H1 (cell line): ENCODE measurements at regions not wholly inside any gene's neighbourhood (a gene's known extent, or its start where the extent isn't known, plus 50 kb on each side); places are given as distances from the start of the nearest gene placed in this dataset.

Source experiments
- CTCF ChIA-PET: fragments of 300-600 bp; sonication (Branson Sonifier 250); formaldehyde crosslinking; loops from one replicate; lab custom pipeline; 2021; ENCODE audit not compliant: partially characterized antibody; lab: Charles Lee
- POLR2A ChIA-PET: fragments of 300-600 bp; sonication (Branson Sonifier 250); formaldehyde crosslinking; loops from one replicate; lab custom pipeline; 2021; ENCODE audit warnings: inconsistent platforms; ENCODE audit not compliant: partially characterized antibody; lab: Charles Lee
- DNase-seq, 2 experiments: peaks; one replicate each; pipeline versions ENCODE4 v3.0.0 to v3.0.0-alpha.2; 2010 to 2022; ENCODE audit warnings: low spot score in 2 of 2, low read depth in 1 of 2, mixed read lengths in 1 of 2
- FAIRE-seq: peaks from 2 replicates; lab custom pipeline; 2011; peaks lifted over from hg19 to GRCh38; lab: Jason Lieb, UNC
- H2AFZ ChIP-seq: 2 replicates; pipeline ENCODE4 v1.8.1; 2012; ENCODE audit warnings: low read length, inconsistent platforms
- H2AK5ac ChIP-seq: 2 replicates; pipeline ENCODE4 v1.6.1; 2013; ENCODE audit warnings: low read depth, low read length
- H2BK120ac ChIP-seq: replicated peaks from 2 replicates; pipeline ENCODE3; 2013; ENCODE audit warnings: low read depth, low read length, inconsistent platforms
- H2BK12ac ChIP-seq: 2 replicates; pipeline ENCODE4 v1.6.1; 2013; ENCODE audit warnings: low read depth, low read length
- H2BK15ac ChIP-seq: 2 replicates; pipeline ENCODE4 v1.6.1; 2013; ENCODE audit warnings: low read length
- H2BK20ac ChIP-seq: 2 replicates; pipeline ENCODE4 v1.6.1; 2013; ENCODE audit warnings: low read length
- H2BK5ac ChIP-seq: 2 replicates; pipeline ENCODE4 v1.6.1; 2013; ENCODE audit warnings: low read depth, low read length
- H3K14ac ChIP-seq: 2 replicates; pipeline ENCODE4 v1.6.1; 2013; ENCODE audit warnings: inconsistent platforms; ENCODE audit not compliant: insufficient read length
- H3K18ac ChIP-seq: 2 replicates; pipeline ENCODE4 v1.6.1; 2013; ENCODE audit warnings: low read length; ENCODE audit errors: extremely low read depth
- H3K23ac ChIP-seq: 2 replicates; pipeline ENCODE4 v1.6.1; 2013; ENCODE audit warnings: inconsistent platforms; ENCODE audit not compliant: insufficient read length
- H3K23me2 ChIP-seq: 2 replicates; pipeline ENCODE4 v1.6.1; 2013; ENCODE audit warnings: low read depth, low read length
- H3K27ac ChIP-seq: 2 replicates; pipeline ENCODE4 v1.6.1; 2011; ENCODE audit warnings: low read depth, low read length, inconsistent platforms
- H3K27me3 ChIP-seq, 4 experiments: replicated peaks in 1 of 4; 1 replicate in 1 of 4; 2 replicates in 3 of 4; pipeline versions ENCODE4 v1.6.1 to v1.8.1; 2011 to 2013; ENCODE audit warnings: low read length in 3 of 4, mild to moderate bottlenecking in 3 of 4, inconsistent platforms in 2 of 4, mixed read lengths in 2 of 4, moderate library complexity in 1 of 4; ENCODE audit not compliant: control insufficient read depth in 3 of 4, insufficient read depth in 3 of 4; ENCODE audit errors: extremely low read depth in 1 of 4
- H3K36me3 ChIP-seq, 4 experiments: 2 replicates each; pipeline versions ENCODE4 v1.6.1 to v1.8.1; 2011 to 2013; ENCODE audit warnings: mild to moderate bottlenecking in 4 of 4, low read length in 3 of 4, moderate library complexity in 2 of 4, control low read depth in 1 of 4, inconsistent platforms in 1 of 4; ENCODE audit not compliant: insufficient read depth in 4 of 4, control insufficient read depth in 2 of 4
- H3K4ac ChIP-seq: replicated peaks from 2 replicates; pipeline ENCODE3; 2013; ENCODE audit warnings: low read length, low read depth, mixed read lengths, inconsistent platforms; ENCODE audit not compliant: insufficient read length
- H3K4me1 ChIP-seq, 4 experiments: replicated peaks in 1 of 4; 1 replicate in 1 of 4; 2 replicates in 3 of 4; pipeline versions ENCODE4 v1.6.1 to v1.8.1; 2011 to 2013; ENCODE audit warnings: low read length in 3 of 4, inconsistent platforms in 2 of 4, mixed read lengths in 1 of 4; ENCODE audit not compliant: insufficient read depth in 4 of 4, control insufficient read depth in 3 of 4
- H3K4me2 ChIP-seq, 2 experiments: 2 replicates each; pipeline versions ENCODE4 v1.6.1 to v1.8.1; 2011 to 2013; ENCODE audit warnings: low read depth in 2 of 2, low read length in 2 of 2, control low read depth in 1 of 2, inconsistent platforms in 1 of 2, mild to moderate bottlenecking in 1 of 2; ENCODE audit not compliant: insufficient read depth in 1 of 2
- H3K4me3 ChIP-seq, 4 experiments: fragments of 200-600, 300-600 bp in 1 of 4; sonication (generic), shearing (Covaris generic), sonication (Bioruptor Twin) in 1 of 4; 2 replicates each; pipeline versions ENCODE4 v1.5.1 to v1.8.1; 2011 to 2016; ENCODE audit warnings: low read length in 4 of 4, low read depth in 3 of 4, control low read depth in 2 of 4, inconsistent platforms in 2 of 4, mild to moderate bottlenecking in 2 of 4, mixed read lengths in 1 of 4, moderate library complexity in 1 of 4; ENCODE audit not compliant: insufficient read depth in 2 of 4; ENCODE audit errors: extremely low read depth in 1 of 4
- H3K56ac ChIP-seq: replicated peaks from 2 replicates; pipeline ENCODE3; 2013; ENCODE audit warnings: low read depth, mild to moderate bottlenecking, mixed read lengths, low read length, inconsistent platforms; ENCODE audit not compliant: insufficient read length
- H3K79me1 ChIP-seq: 2 replicates; pipeline ENCODE4 v1.6.1; 2013; ENCODE audit warnings: low read depth, low read length, control low read depth
- H3K79me2 ChIP-seq, 2 experiments: 2 replicates each; pipeline versions ENCODE4 v1.6.1 to v1.8.1; 2012 to 2013; ENCODE audit warnings: low read length in 2 of 2, mild to moderate bottlenecking in 2 of 2, inconsistent platforms in 1 of 2; ENCODE audit not compliant: insufficient read depth in 2 of 2, control insufficient read depth in 1 of 2
- H3K9ac ChIP-seq, 4 experiments: replicated peaks in 1 of 4; 1 replicate in 1 of 4; 2 replicates in 3 of 4; pipeline versions ENCODE4 v1.6.1 to v1.8.1; 2011 to 2013; ENCODE audit warnings: low read depth in 3 of 4, low read length in 3 of 4, control low read depth in 2 of 4, mild to moderate bottlenecking in 2 of 4, moderate library complexity in 2 of 4, inconsistent platforms in 1 of 4; ENCODE audit errors: extremely low read depth in 1 of 4
- H3K9me3 ChIP-seq, 2 experiments: 2 replicates each; pipeline versions ENCODE4 v1.6.1 to v1.8.1; 2012 to 2013; ENCODE audit warnings: mild to moderate bottlenecking in 2 of 2, moderate library complexity in 2 of 2, control low read depth in 1 of 2, inconsistent platforms in 1 of 2, low read depth in 1 of 2, low read length in 1 of 2, mixed read lengths in 1 of 2; ENCODE audit not compliant: insufficient read depth in 2 of 2
- H4K20me1 ChIP-seq, 2 experiments: replicated peaks in 1 of 2; 2 replicates each; pipeline versions ENCODE3 to v1.8.1; 2011 to 2013; ENCODE audit warnings: inconsistent platforms in 2 of 2, low read length in 2 of 2, mild to moderate bottlenecking in 1 of 2; ENCODE audit not compliant: insufficient read depth in 2 of 2, control insufficient read depth in 1 of 2
- H4K5ac ChIP-seq: 2 replicates; pipeline ENCODE4 v1.6.1; 2013; ENCODE audit warnings: low read length, low read depth, mixed read lengths, inconsistent platforms; ENCODE audit not compliant: insufficient read length
- H4K8ac ChIP-seq: 2 replicates; pipeline ENCODE4 v1.8.0; 2013; ENCODE audit warnings: mild to moderate bottlenecking, moderate library complexity, low read length, inconsistent platforms; ENCODE audit not compliant: insufficient read depth; ENCODE audit errors: extremely low read depth
- H4K91ac ChIP-seq: replicated peaks from 2 replicates; pipeline ENCODE3; 2013; ENCODE audit warnings: low read length, mixed read lengths, inconsistent platforms; ENCODE audit not compliant: insufficient read length
- CBX5 ChIP-seq: fragments of 300-800, 300-1000 bp; sonication (generic); IDR thresholded peaks from 2 replicates; pipeline ENCODE4 v1.7.1; 2016; ENCODE audit warnings: antibody characterized with exemption, low read length, low read depth
- CTBP2 ChIP-seq: IDR thresholded peaks from 2 replicates; pipeline ENCODE4 v1.7.0; 2011; ENCODE audit warnings: borderline replicate concordance, mild to moderate bottlenecking, moderate library complexity, mixed read lengths, low read length; ENCODE audit not compliant: insufficient read depth, insufficient read length
- E2F6 ChIP-seq: IDR thresholded peaks from 2 replicates; pipeline ENCODE4 v1.6.1; 2012; ENCODE audit warnings: inconsistent platforms
- EZH2 ChIP-seq: fragments of 200-600 bp; sonication (generic); IDR thresholded peaks from 2 replicates; pipeline ENCODE4 v1.7.1; 2012; ENCODE audit warnings: low read depth, mild to moderate bottlenecking, moderate library complexity, low read length, inconsistent platforms; ENCODE audit not compliant: severe bottlenecking
- KDM4A ChIP-seq: IDR thresholded peaks from one replicate; pipeline ENCODE4 v1.7.1; 2012; ENCODE audit warnings: low read depth, mild to moderate bottlenecking, moderate library complexity, low read length, inconsistent platforms; ENCODE audit not compliant: severe bottlenecking
- KDM5A ChIP-seq: fragments of 200-600 bp; IDR thresholded peaks from 2 replicates; pipeline ENCODE4 v1.7.1; 2012; ENCODE audit warnings: mild to moderate bottlenecking, low read length, inconsistent platforms, mixed read lengths
- MAX ChIP-seq: IDR thresholded peaks from 2 replicates; pipeline ENCODE4 v1.6.1; 2012; ENCODE audit warnings: inconsistent platforms
- RAD21 ChIP-seq, 2 experiments: IDR thresholded peaks in 1 of 2; conservative IDR thresholded peaks in 1 of 2; 2 replicates each; pipeline ENCODE4 v1.6.1; 2011; ENCODE audit warnings: low read depth in 2 of 2, low read length in 2 of 2, improper control_type of control experiment in 1 of 2, inconsistent platforms in 1 of 2, mild to moderate bottlenecking in 1 of 2, moderate library complexity in 1 of 2
- SAP30 ChIP-seq: fragments of 300-600 bp; sonication (generic); IDR thresholded peaks from 2 replicates; pipeline ENCODE4 v1.7.1; 2012; ENCODE audit warnings: low read length, moderate library complexity, mild to moderate bottlenecking, inconsistent platforms; ENCODE audit not compliant: insufficient read depth, insufficient replicate concordance
- SIRT6 ChIP-seq: IDR thresholded peaks from one replicate; pipeline ENCODE4 v1.7.1; 2012; ENCODE audit warnings: low read length, inconsistent platforms
- SP4 ChIP-seq: IDR thresholded peaks from 2 replicates; pipeline ENCODE4 v1.6.1; 2012; ENCODE audit warnings: low read length, inconsistent platforms
- SUZ12 ChIP-seq: fragments of 200-600 bp; sonication (generic); IDR thresholded peaks from 2 replicates; pipeline ENCODE4 v1.6.1; 2012; ENCODE audit warnings: mild to moderate bottlenecking, inconsistent platforms, low read length, moderate library complexity, mixed read lengths
- WGBS, 2 experiments: shearing (Covaris generic) in 1 of 2; methylation state at CpG; one replicate each; pipeline versions ENCODE4 v1.1.6 to v1.1.7; 2013 to 2015; ENCODE audit warnings: low lambda C conversion rate in 2 of 2, mixed read lengths in 2 of 2, inconsistent platforms in 1 of 2, low coverage in 1 of 2, missing lambda C conversion rate in 1 of 2; ENCODE audit not compliant: insufficient replicate concordance in 2 of 2, insufficient coverage in 1 of 2, insufficient read length in 1 of 2; ENCODE audit errors: extremely low coverage in 1 of 2, missing lambda C conversion rate in 1 of 2; 5-methylcytosine and 5-hydroxymethylcytosine counted together

- Histone ChIP-seq H2BK15ac (no peak overlapping the region), H4K8ac (no peak overlapping the region), H3K56ac (no peak overlapping the region), H3K79me1 (no peaks in the 10 kb centered on the region), H3K23me2 (no peaks in the 10 kb centered on the region), H4K91ac (no peak overlapping the region), H2BK12ac (no peak overlapping the region), H3K18ac (no peak overlapping the region), H2BK120ac (no peak overlapping the region), H4K5ac (no peak overlapping the region), H3K4me2 (no peak overlapping the region), H3K4me1 (no peaks in the 10 kb centered on the region), H3K79me2 (no peaks in the 10 kb centered on the region), H3K27me3 (no peaks in the 10 kb centered on the region), H2AFZ (no peak overlapping the region), H3K23ac (no peak overlapping the region)
- ChIA-PET CTCF (interaction anchor here (0.7 kb wide), 1 partner anchor 275 kb away, joined by 3 read pairs; no protein-coding TSS in a partner anchor), POLR2A (no interaction called here)
- 68% methylated on average over 2 of the region's 2 CpGs; no CpG with 5 or more reads in 1 of the 2 experiments for WGBS, 2 experiments
- TF ChIP-seq MAX (no peak), SUZ12 (no peak), KDM5A (no peak), RAD21 (IDR thresholded peaks at IDR 0.05 in 1 of 2, conservative IDR thresholded peaks at IDR 0.05 in 1 of 2; ENCODE audit: low read depth in 2 of 2, low read length in 2 of 2) (no peak), E2F6 (no peak), SIRT6 (no peak), KDM4A (no peak), CBX5 (no peak), SP4 (no peak), CTBP2 (no peak), EZH2 (no peak), SAP30 (no peak)
- TF ChIP-seq, all 59 proteins: peak for 0
- no peak overlapping the region for H3K4me3 ChIP-seq
- H3K14ac ChIP-seq = no peak overlapping the region
- no peak overlapping the region for H2BK20ac ChIP-seq
- H2BK5ac ChIP-seq = no peak overlapping the region
- no peak overlapping the region for H3K27ac ChIP-seq
- no peaks in the 10 kb centered on the region for H4K20me1 ChIP-seq
- FAIRE-seq (no peak), DNase-seq (no peak)
- peaks cover 6 to 33% of the 10 kb centered on the region in 2 experiments for H3K9me3 ChIP-seq
- no peak overlapping the region for H3K9ac ChIP-seq
- no peaks in the 10 kb centered on the region for H3K36me3 ChIP-seq
- H2AK5ac ChIP-seq = no peak overlapping the region
- no peak overlapping the region for H3K4ac ChIP-seq
Measured at GRCh38 chr1:185517808-185518419, 200.9 kb upstream of the IVNS1ABP start.
